MM.1S (cell line): ENCODE measurements at regions not wholly inside any gene's neighbourhood (a gene's known extent, or its start where the extent isn't known, plus 50 kb on each side); places are given as distances from the start of the nearest gene placed in this dataset.

Experiments used
- DNase-seq: peaks from one replicate; pipeline ENCODE4 v3.0.0-alpha.2; 2015
- H2AFZ ChIP-seq: fragments of 300-600 bp; sonication (generic); 2 replicates; pipeline ENCODE4 v1.6.0; 2016; ENCODE audit warnings: antibody characterized with exemption, low read length
- H3F3A ChIP-seq: fragments of 300-600 bp; sonication (generic); 2 replicates; pipeline ENCODE4 v1.6.1; 2016; ENCODE audit warnings: mild to moderate bottlenecking, antibody characterized with exemption, low read length, moderate library complexity, mixed read lengths; ENCODE audit not compliant: insufficient read depth
- H3K27ac ChIP-seq: fragments of 300-600 bp; sonication (generic); 2 replicates; pipeline ENCODE4 v1.5.1; 2016; ENCODE audit warnings: mild to moderate bottlenecking, low read length
- H3K27me3 ChIP-seq: fragments of 300-600 bp; sonication (generic); replicated peaks from 2 replicates; pipeline ENCODE4 v1.6.0; 2016; ENCODE audit warnings: low read length; ENCODE audit not compliant: insufficient read depth
- H3K36me3 ChIP-seq: fragments of 300-600 bp; sonication (generic); replicated peaks from 2 replicates; pipeline ENCODE4 v1.6.1; 2016; ENCODE audit warnings: mild to moderate bottlenecking, low read length, mixed read lengths; ENCODE audit not compliant: insufficient read depth
- H3K4me1 ChIP-seq: fragments of 300-600 bp; sonication (generic); 2 replicates; pipeline ENCODE4 v1.6.1; 2016; ENCODE audit warnings: low read length, mixed read lengths
- H3K4me2 ChIP-seq: fragments of 300-600 bp; sonication (generic); 2 replicates; pipeline ENCODE4 v1.6.0; 2016; ENCODE audit warnings: low read depth, low read length
- H3K4me3 ChIP-seq: fragments of 300-600 bp; sonication (generic); 2 replicates; pipeline ENCODE4 v1.5.1; 2016; ENCODE audit warnings: low read length, mixed read lengths
- H3K79me2 ChIP-seq: fragments of 300-600 bp; sonication (generic); 2 replicates; pipeline ENCODE4 v1.6.1; 2016; ENCODE audit warnings: mixed run types, low read length, mixed read lengths
- H3K9ac ChIP-seq: fragments of 300-600 bp; sonication (generic); 2 replicates; pipeline ENCODE4 v1.6.1; 2016; ENCODE audit warnings: low read length, mixed read lengths
- H3K9me2 ChIP-seq: fragments of 300-600 bp; sonication (generic); replicated peaks from 2 replicates; pipeline ENCODE4 v1.6.1; 2016; ENCODE audit warnings: mild to moderate bottlenecking, low read length, mixed read lengths; ENCODE audit not compliant: insufficient read depth
- H3K9me3 ChIP-seq: fragments of 300-600 bp; sonication (generic); replicated peaks from 2 replicates; pipeline ENCODE4 v1.6.1; 2016; ENCODE audit warnings: mild to moderate bottlenecking, low read length, mixed read lengths; ENCODE audit not compliant: insufficient read depth
- H4K20me1 ChIP-seq: fragments of 300-600 bp; sonication (generic); 2 replicates; pipeline ENCODE4 v1.6.1; 2016; ENCODE audit warnings: mild to moderate bottlenecking, low read length, moderate library complexity, mixed read lengths; ENCODE audit not compliant: insufficient read depth
- CTCF ChIP-seq: fragments of 300-600 bp; sonication (generic); IDR thresholded peaks from 2 replicates; pipeline ENCODE4 v1.5.1; 2016; ENCODE audit warnings: antibody characterized with exemption, low read length, mixed read lengths
- EZH2 ChIP-seq: fragments of 300-600 bp; sonication (generic); optimal IDR thresholded peaks from 2 replicates; pipeline ENCODE3; 2017; ENCODE audit warnings: low read depth, mild to moderate bottlenecking, antibody characterized with exemption, low read length, mixed read lengths
- EZH2phosphoT487 ChIP-seq: fragments of 300-600 bp; sonication (generic); IDR thresholded peaks from 2 replicates; pipeline ENCODE4 v1.6.1; 2018; ENCODE audit warnings: antibody characterized with exemption, low read length

- Histone ChIP-seq H3K27ac (no peak overlapping the region), H3K36me3 (no peaks in the 10 kb centered on the region), H3K9me3 (no peaks in the 10 kb centered on the region), H3K27me3 (no peaks in the 10 kb centered on the region), H3K9ac (no peak overlapping the region), H3K9me2 (no peaks in the 10 kb centered on the region), H3K79me2 (no peaks in the 10 kb centered on the region), H3F3A (no peaks in the 10 kb centered on the region), H3K4me3 (no peak overlapping the region), H3K4me2 (no peak overlapping the region), H2AFZ (no peak overlapping the region), H4K20me1 (no peaks in the 10 kb centered on the region), H3K4me1 (no peaks in the 10 kb centered on the region)
- TF ChIP-seq CTCF (no peak), EZH2 (no peak), EZH2phosphoT487 (no peak)
- no peak for DNase-seq
Observed at GRCh38 chr11:29315275-29315674, 701.6 kb downstream of the KCNA4 start.

GRCh38 chr11:29314211-29314610 is 702.6 kb downstream of the KCNA4 start:
- DNase-seq: no peak
- Histone ChIP-seq H3K27ac (no peak overlapping the region), H3K9ac (no peak overlapping the region), H3K9me3 (no peaks in the 10 kb centered on the region), H2AFZ (no peak overlapping the region), H3K36me3 (no peaks in the 10 kb centered on the region), H3K4me2 (no peak overlapping the region), H3K4me1 (no peaks in the 10 kb centered on the region), H3K27me3 (no peaks in the 10 kb centered on the region), H3F3A (no peaks in the 10 kb centered on the region), H3K9me2 (no peaks in the 10 kb centered on the region), H3K4me3 (no peak overlapping the region), H4K20me1 (no peaks in the 10 kb centered on the region), H3K79me2 (no peaks in the 10 kb centered on the region)
- no peak for TF ChIP-seq CTCF
- no peak for TF ChIP-seq EZH2
- no peak for TF ChIP-seq EZH2phosphoT487

- no peaks in the 10 kb centered on the region for H3K9me3 ChIP-seq
- no peaks in the 10 kb centered on the region for H3F3A ChIP-seq
- no peaks in the 10 kb centered on the region for H3K9me2 ChIP-seq
- H3K27ac ChIP-seq: no peak overlapping the region
- H3K9ac ChIP-seq: no peak overlapping the region
- no peaks in the 10 kb centered on the region for H3K27me3 ChIP-seq
- no peaks in the 10 kb centered on the region for H3K4me1 ChIP-seq
- no peaks in the 10 kb centered on the region for H3K79me2 ChIP-seq
- no peaks in the 10 kb centered on the region for H4K20me1 ChIP-seq
- DNase-seq: no peak
- no peak overlapping the region for H3K4me3 ChIP-seq
- no peak for TF ChIP-seq EZH2phosphoT487
- H2AFZ ChIP-seq: no peak overlapping the region
- no peaks in the 10 kb centered on the region for H3K36me3 ChIP-seq
- no peak overlapping the region for H3K4me2 ChIP-seq
Observed at GRCh38 chr11:29312812-29313211, 704.0 kb downstream of the KCNA4 start.

GRCh38 chr11:29310725-29311342 is 706.0 kb downstream of the KCNA4 start:
- Histone ChIP-seq H3K4me2 (no peak overlapping the region), H3F3A (no peaks in the 10 kb centered on the region)
- TF ChIP-seq EZH2phosphoT487 (no peak), CTCF (no peak), EZH2 (no peak)

More at GRCh38 chr11:29310725-29311342, 706.0 kb downstream of the KCNA4 start:
- Histone ChIP-seq H3K27me3 (no peaks in the 10 kb centered on the region), H4K20me1 (no peaks in the 10 kb centered on the region), H3K9me3 (no peaks in the 10 kb centered on the region), H3K4me1 (no peaks in the 10 kb centered on the region), H3K9me2 (no peaks in the 10 kb centered on the region), H2AFZ (no peak overlapping the region), H3K9ac (no peak overlapping the region), H3K79me2 (no peaks in the 10 kb centered on the region), H3K27ac (no peak overlapping the region), H3K36me3 (no peaks in the 10 kb centered on the region), H3K4me3 (no peak overlapping the region)
- no peak for DNase-seq
